H1 (cell line): ENCODE measurements at regions not wholly inside any gene's neighbourhood (a gene's known extent, or its start where the extent isn't known, plus 50 kb on each side); places are given as distances from the start of the nearest gene placed in this dataset.

Source experiments
- CTCF ChIA-PET: fragments of 300-600 bp; sonication (Branson Sonifier 250); formaldehyde crosslinking; loops from one replicate; lab custom pipeline; 2021; ENCODE audit not compliant: partially characterized antibody; lab: Charles Lee
- POLR2A ChIA-PET: fragments of 300-600 bp; sonication (Branson Sonifier 250); formaldehyde crosslinking; loops from one replicate; lab custom pipeline; 2021; ENCODE audit warnings: inconsistent platforms; ENCODE audit not compliant: partially characterized antibody; lab: Charles Lee
- DNase-seq, 2 experiments: peaks; one replicate each; pipeline versions ENCODE4 v3.0.0 to v3.0.0-alpha.2; 2010 to 2022; ENCODE audit warnings: low spot score in 2 of 2, low read depth in 1 of 2, mixed read lengths in 1 of 2
- FAIRE-seq: peaks from 2 replicates; lab custom pipeline; 2011; peaks lifted over from hg19 to GRCh38; lab: Jason Lieb, UNC
- H2AFZ ChIP-seq: 2 replicates; pipeline ENCODE4 v1.8.1; 2012; ENCODE audit warnings: low read length, inconsistent platforms
- H2AK5ac ChIP-seq: 2 replicates; pipeline ENCODE4 v1.6.1; 2013; ENCODE audit warnings: low read depth, low read length
- H2BK120ac ChIP-seq: replicated peaks from 2 replicates; pipeline ENCODE3; 2013; ENCODE audit warnings: low read depth, low read length, inconsistent platforms
- H2BK12ac ChIP-seq: 2 replicates; pipeline ENCODE4 v1.6.1; 2013; ENCODE audit warnings: low read depth, low read length
- H2BK15ac ChIP-seq: 2 replicates; pipeline ENCODE4 v1.6.1; 2013; ENCODE audit warnings: low read length
- H2BK20ac ChIP-seq: 2 replicates; pipeline ENCODE4 v1.6.1; 2013; ENCODE audit warnings: low read length
- H2BK5ac ChIP-seq: 2 replicates; pipeline ENCODE4 v1.6.1; 2013; ENCODE audit warnings: low read depth, low read length
- H3K14ac ChIP-seq: 2 replicates; pipeline ENCODE4 v1.6.1; 2013; ENCODE audit warnings: inconsistent platforms; ENCODE audit not compliant: insufficient read length
- H3K18ac ChIP-seq: 2 replicates; pipeline ENCODE4 v1.6.1; 2013; ENCODE audit warnings: low read length; ENCODE audit errors: extremely low read depth
- H3K23ac ChIP-seq: 2 replicates; pipeline ENCODE4 v1.6.1; 2013; ENCODE audit warnings: inconsistent platforms; ENCODE audit not compliant: insufficient read length
- H3K23me2 ChIP-seq: 2 replicates; pipeline ENCODE4 v1.6.1; 2013; ENCODE audit warnings: low read depth, low read length
- H3K27ac ChIP-seq: 2 replicates; pipeline ENCODE4 v1.6.1; 2011; ENCODE audit warnings: low read depth, low read length, inconsistent platforms
- H3K27me3 ChIP-seq, 4 experiments: replicated peaks in 1 of 4; 1 replicate in 1 of 4; 2 replicates in 3 of 4; pipeline versions ENCODE4 v1.6.1 to v1.8.1; 2011 to 2013; ENCODE audit warnings: low read length in 3 of 4, mild to moderate bottlenecking in 3 of 4, inconsistent platforms in 2 of 4, mixed read lengths in 2 of 4, moderate library complexity in 1 of 4; ENCODE audit not compliant: control insufficient read depth in 3 of 4, insufficient read depth in 3 of 4; ENCODE audit errors: extremely low read depth in 1 of 4
- H3K36me3 ChIP-seq, 4 experiments: 2 replicates each; pipeline versions ENCODE4 v1.6.1 to v1.8.1; 2011 to 2013; ENCODE audit warnings: mild to moderate bottlenecking in 4 of 4, low read length in 3 of 4, moderate library complexity in 2 of 4, control low read depth in 1 of 4, inconsistent platforms in 1 of 4; ENCODE audit not compliant: insufficient read depth in 4 of 4, control insufficient read depth in 2 of 4
- H3K4ac ChIP-seq: replicated peaks from 2 replicates; pipeline ENCODE3; 2013; ENCODE audit warnings: low read length, low read depth, mixed read lengths, inconsistent platforms; ENCODE audit not compliant: insufficient read length
- H3K4me1 ChIP-seq, 4 experiments: replicated peaks in 1 of 4; 1 replicate in 1 of 4; 2 replicates in 3 of 4; pipeline versions ENCODE4 v1.6.1 to v1.8.1; 2011 to 2013; ENCODE audit warnings: low read length in 3 of 4, inconsistent platforms in 2 of 4, mixed read lengths in 1 of 4; ENCODE audit not compliant: insufficient read depth in 4 of 4, control insufficient read depth in 3 of 4
- H3K4me2 ChIP-seq, 2 experiments: 2 replicates each; pipeline versions ENCODE4 v1.6.1 to v1.8.1; 2011 to 2013; ENCODE audit warnings: low read depth in 2 of 2, low read length in 2 of 2, control low read depth in 1 of 2, inconsistent platforms in 1 of 2, mild to moderate bottlenecking in 1 of 2; ENCODE audit not compliant: insufficient read depth in 1 of 2
- H3K4me3 ChIP-seq, 4 experiments: fragments of 200-600, 300-600 bp in 1 of 4; sonication (generic), shearing (Covaris generic), sonication (Bioruptor Twin) in 1 of 4; 2 replicates each; pipeline versions ENCODE4 v1.5.1 to v1.8.1; 2011 to 2016; ENCODE audit warnings: low read length in 4 of 4, low read depth in 3 of 4, control low read depth in 2 of 4, inconsistent platforms in 2 of 4, mild to moderate bottlenecking in 2 of 4, mixed read lengths in 1 of 4, moderate library complexity in 1 of 4; ENCODE audit not compliant: insufficient read depth in 2 of 4; ENCODE audit errors: extremely low read depth in 1 of 4
- H3K56ac ChIP-seq: replicated peaks from 2 replicates; pipeline ENCODE3; 2013; ENCODE audit warnings: low read depth, mild to moderate bottlenecking, mixed read lengths, low read length, inconsistent platforms; ENCODE audit not compliant: insufficient read length
- H3K79me1 ChIP-seq: 2 replicates; pipeline ENCODE4 v1.6.1; 2013; ENCODE audit warnings: low read depth, low read length, control low read depth
- H3K79me2 ChIP-seq, 2 experiments: 2 replicates each; pipeline versions ENCODE4 v1.6.1 to v1.8.1; 2012 to 2013; ENCODE audit warnings: low read length in 2 of 2, mild to moderate bottlenecking in 2 of 2, inconsistent platforms in 1 of 2; ENCODE audit not compliant: insufficient read depth in 2 of 2, control insufficient read depth in 1 of 2
- H3K9ac ChIP-seq, 4 experiments: replicated peaks in 1 of 4; 1 replicate in 1 of 4; 2 replicates in 3 of 4; pipeline versions ENCODE4 v1.6.1 to v1.8.1; 2011 to 2013; ENCODE audit warnings: low read depth in 3 of 4, low read length in 3 of 4, control low read depth in 2 of 4, mild to moderate bottlenecking in 2 of 4, moderate library complexity in 2 of 4, inconsistent platforms in 1 of 4; ENCODE audit errors: extremely low read depth in 1 of 4
- H3K9me3 ChIP-seq, 2 experiments: 2 replicates each; pipeline versions ENCODE4 v1.6.1 to v1.8.1; 2012 to 2013; ENCODE audit warnings: mild to moderate bottlenecking in 2 of 2, moderate library complexity in 2 of 2, control low read depth in 1 of 2, inconsistent platforms in 1 of 2, low read depth in 1 of 2, low read length in 1 of 2, mixed read lengths in 1 of 2; ENCODE audit not compliant: insufficient read depth in 2 of 2
- H4K20me1 ChIP-seq, 2 experiments: replicated peaks in 1 of 2; 2 replicates each; pipeline versions ENCODE3 to v1.8.1; 2011 to 2013; ENCODE audit warnings: inconsistent platforms in 2 of 2, low read length in 2 of 2, mild to moderate bottlenecking in 1 of 2; ENCODE audit not compliant: insufficient read depth in 2 of 2, control insufficient read depth in 1 of 2
- H4K5ac ChIP-seq: 2 replicates; pipeline ENCODE4 v1.6.1; 2013; ENCODE audit warnings: low read length, low read depth, mixed read lengths, inconsistent platforms; ENCODE audit not compliant: insufficient read length
- H4K8ac ChIP-seq: 2 replicates; pipeline ENCODE4 v1.8.0; 2013; ENCODE audit warnings: mild to moderate bottlenecking, moderate library complexity, low read length, inconsistent platforms; ENCODE audit not compliant: insufficient read depth; ENCODE audit errors: extremely low read depth
- H4K91ac ChIP-seq: replicated peaks from 2 replicates; pipeline ENCODE3; 2013; ENCODE audit warnings: low read length, mixed read lengths, inconsistent platforms; ENCODE audit not compliant: insufficient read length
- ASH2L ChIP-seq: fragments of 200-600, 300-600 bp; sonication (generic); IDR thresholded peaks from one replicate; pipeline ENCODE4 v1.7.1; 2017; ENCODE audit warnings: low read length
- BRCA1 ChIP-seq: IDR thresholded peaks from 2 replicates; pipeline ENCODE4 v1.6.1; 2012; ENCODE audit warnings: low read depth, low read length, improper control_type of control experiment
- CREB1 ChIP-seq: IDR thresholded peaks from 2 replicates; pipeline ENCODE4 v1.6.1; 2012; ENCODE audit warnings: inconsistent platforms
- EGR1 ChIP-seq: IDR thresholded peaks from 2 replicates; pipeline ENCODE4 v1.6.1; 2011; ENCODE audit warnings: low read depth, low read length, borderline replicate concordance
- GABPA ChIP-seq: IDR thresholded peaks from 2 replicates; pipeline ENCODE4 v1.6.1; 2011; ENCODE audit warnings: mild to moderate bottlenecking, low read length, moderate library complexity, borderline replicate concordance; ENCODE audit not compliant: insufficient read depth
- KDM4A ChIP-seq: IDR thresholded peaks from one replicate; pipeline ENCODE4 v1.7.1; 2012; ENCODE audit warnings: low read depth, mild to moderate bottlenecking, moderate library complexity, low read length, inconsistent platforms; ENCODE audit not compliant: severe bottlenecking
- KDM5A ChIP-seq: fragments of 200-600 bp; IDR thresholded peaks from 2 replicates; pipeline ENCODE4 v1.7.1; 2012; ENCODE audit warnings: mild to moderate bottlenecking, low read length, inconsistent platforms, mixed read lengths
- NANOG ChIP-seq: IDR thresholded peaks from 2 replicates; pipeline ENCODE4 v1.6.1; 2011; ENCODE audit warnings: low read length, low read depth, mild to moderate bottlenecking, inconsistent platforms; ENCODE audit not compliant: insufficient read depth, poor library complexity, severe bottlenecking
- RBBP5 ChIP-seq: IDR thresholded peaks from 2 replicates; pipeline ENCODE4 v1.7.1; 2012; ENCODE audit warnings: low read depth, mild to moderate bottlenecking, inconsistent platforms, low read length, moderate library complexity, borderline replicate concordance
- SIN3A ChIP-seq, 2 experiments: IDR thresholded peaks in 1 of 2; conservative IDR thresholded peaks in 1 of 2; 2 replicates each; pipeline ENCODE4 v1.6.1; 2011 to 2012; ENCODE audit warnings: low read length in 2 of 2, improper control_type of control experiment in 1 of 2, low read depth in 1 of 2, mild to moderate bottlenecking in 1 of 2
- SIRT6 ChIP-seq: IDR thresholded peaks from one replicate; pipeline ENCODE4 v1.7.1; 2012; ENCODE audit warnings: low read length, inconsistent platforms
- SIX5 ChIP-seq: IDR thresholded peaks from 2 replicates; pipeline ENCODE4 v1.6.1; 2011; ENCODE audit warnings: mild to moderate bottlenecking, low read depth, low read length
- SP2 ChIP-seq: IDR thresholded peaks from 2 replicates; pipeline ENCODE4 v1.6.1; 2012; ENCODE audit warnings: mild to moderate bottlenecking, low read length, inconsistent platforms
- TAF7 ChIP-seq: optimal IDR thresholded peaks from 2 replicates; pipeline ENCODE3; 2011; ENCODE audit warnings: low read depth, mild to moderate bottlenecking, inconsistent platforms, low read length, moderate library complexity, borderline replicate concordance
- TEAD4 ChIP-seq: IDR thresholded peaks from 2 replicates; pipeline ENCODE4 v1.6.1; 2012; ENCODE audit warnings: low read depth, low read length, inconsistent platforms, mixed read lengths
- WGBS, 2 experiments: shearing (Covaris generic) in 1 of 2; methylation state at CpG; one replicate each; pipeline versions ENCODE4 v1.1.6 to v1.1.7; 2013 to 2015; ENCODE audit warnings: low lambda C conversion rate in 2 of 2, mixed read lengths in 2 of 2, inconsistent platforms in 1 of 2, low coverage in 1 of 2, missing lambda C conversion rate in 1 of 2; ENCODE audit not compliant: insufficient replicate concordance in 2 of 2, insufficient coverage in 1 of 2, insufficient read length in 1 of 2; ENCODE audit errors: extremely low coverage in 1 of 2, missing lambda C conversion rate in 1 of 2; 5-methylcytosine and 5-hydroxymethylcytosine counted together

DNA sequence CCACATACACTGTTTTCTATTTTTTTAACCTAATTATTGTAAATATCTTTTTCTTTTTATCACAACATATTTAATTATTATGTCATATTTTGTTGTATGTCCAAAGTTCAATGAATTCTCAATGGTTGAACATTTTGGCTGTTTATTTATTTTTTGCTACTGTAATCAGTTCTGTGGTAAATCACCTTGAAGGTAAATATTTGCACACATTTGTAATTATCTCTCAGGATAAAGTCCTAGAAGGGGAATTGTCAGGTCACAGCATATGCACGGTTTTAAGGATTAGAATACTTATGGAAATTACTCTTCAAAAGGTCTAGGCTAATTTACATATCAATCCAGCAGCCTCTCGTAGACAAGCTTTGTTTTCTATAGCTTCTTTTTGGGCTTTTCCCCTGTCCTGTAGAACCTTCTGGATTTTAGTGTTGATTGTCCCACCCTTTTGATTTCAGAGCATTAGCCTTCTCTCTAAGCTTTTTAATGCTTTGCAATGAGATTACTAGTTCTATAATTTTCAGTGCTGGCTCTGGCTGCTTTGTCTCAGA, 362.6 kb downstream of the KCNRG start:
- Histone ChIP-seq H3K23ac (no peak overlapping the region), H3K9ac (no peak overlapping the region), H4K91ac (no peak overlapping the region), H3K14ac (no peak overlapping the region), H3K27me3 (no peaks in the 10 kb centered on the region), H4K20me1 (no peaks in the 10 kb centered on the region), H3K4me3 (no peak overlapping the region), H3K4me2 (no peak overlapping the region), H3K4me1 (peaks cover 2 to 11% (median 5%) of the 10 kb centered on the region in 4 experiments; a peak in 6 of 7 replicates), H3K79me2 (no peaks in the 10 kb centered on the region), H3K56ac (no peak overlapping the region), H2BK15ac (no peak overlapping the region), H2AFZ (no peak overlapping the region), H4K8ac (no peak overlapping the region), H3K4ac (no peak overlapping the region), H2BK12ac (no peak overlapping the region), H3K36me3 (no peaks in the 10 kb centered on the region; a peak in 1 of 8 replicates), H2AK5ac (no peak overlapping the region), H2BK120ac (no peak overlapping the region), H3K27ac (no peak overlapping the region), H2BK20ac (no peak overlapping the region), H3K23me2 (no peaks in the 10 kb centered on the region; the same call in 1 of the 2 replicates), H3K9me3 (peaks cover 14 to 16% of the 10 kb centered on the region in 2 experiments), H3K18ac (no peak overlapping the region), H4K5ac (no peak overlapping the region), H2BK5ac (no peak overlapping the region), H3K79me1 (no peaks in the 10 kb centered on the region)
- CTCF ChIA-PET = interaction anchor here (0.6 to 3.8 kb wide), 7 partner anchors 10 to 422 kb away, joined by 3 to 31 read pairs (median 4); no protein-coding TSS in a partner anchor
- FAIRE-seq = no peak
- POLR2A ChIA-PET = no interaction called here
- WGBS, 2 experiments = 12% methylated on average over 2 of the region's 2 CpGs; no CpG with 5 or more reads in 1 of the 2 experiments
- no peak for DNase-seq
- no peak for TF ChIP-seq ASH2L
- no peak for TF ChIP-seq NANOG
- no peak for TF ChIP-seq KDM5A
- TF ChIP-seq EGR1 = no peak
- TF ChIP-seq CREB1 = no peak
- no peak for TF ChIP-seq GABPA
- TF ChIP-seq RBBP5 = no peak
- no peak for TF ChIP-seq SIRT6
- TF ChIP-seq TAF7 = no peak
- no peak for TF ChIP-seq SIN3A (conservative IDR thresholded peaks at IDR 0.05 in 1 of 2, IDR thresholded peaks at IDR 0.05 in 1 of 2; ENCODE audit: low read depth in 1 of 2, low read length in 2 of 2)
- no peak for TF ChIP-seq BRCA1
- TF ChIP-seq SIX5 = no peak
- TF ChIP-seq TEAD4 = no peak
- no peak for TF ChIP-seq KDM4A
- no peak for TF ChIP-seq SP2
